DOHH2 (cell line): ENCODE measurements at regions not wholly inside any gene's neighbourhood (a gene's known extent, or its start where the extent isn't known, plus 50 kb on each side); places are given as distances from the start of the nearest gene placed in this dataset.

ENCODE experiments used
- CTCF ChIP-seq: fragments of 200-600 bp; sonication (generic); IDR thresholded peaks from one replicate; pipeline ENCODE4 v1.5.1; 2014; ENCODE audit warnings: antibody characterized with exemption, mild to moderate bottlenecking, low read depth, low read length; ENCODE audit not compliant: poor library complexity, severe bottlenecking
- EZH2phosphoT487 ChIP-seq: fragments of 200-600 bp; sonication (generic); IDR thresholded peaks from 2 replicates; pipeline ENCODE4 v1.6.1; 2017; ENCODE audit warnings: borderline replicate concordance, mild to moderate bottlenecking, antibody characterized with exemption, low read length, moderate library complexity, mixed read lengths

DNA sequence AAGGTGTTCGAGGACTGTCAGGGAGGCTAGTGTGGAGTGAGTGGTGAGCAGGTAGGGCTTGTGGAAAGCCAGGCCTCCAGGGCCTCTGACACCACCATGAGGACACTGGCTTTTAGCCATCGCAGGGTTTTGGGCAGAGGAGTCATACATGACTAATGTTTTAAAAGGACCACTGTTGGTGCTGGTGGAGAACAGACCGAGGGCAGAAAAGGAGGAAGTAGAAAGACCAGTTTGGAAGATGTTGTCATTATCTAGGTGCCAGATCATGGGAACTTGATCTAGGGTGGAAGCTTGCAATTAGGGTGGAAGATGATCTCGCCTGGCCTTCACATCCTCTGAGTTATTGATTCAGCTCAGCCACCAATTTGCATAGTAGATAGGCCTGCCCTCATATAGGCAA, 144.2 kb downstream of the C12orf75 start:
- no peak for TF ChIP-seq EZH2phosphoT487
- no peak for TF ChIP-seq CTCF
